GM12892 (cell line): ENCODE measurements at regions not wholly inside any gene's neighbourhood (a gene's known extent, or its start where the extent isn't known, plus 50 kb on each side); places are given as distances from the start of the nearest gene placed in this dataset.

Experiments
- POLR2A ChIP-seq: IDR thresholded peaks from 2 replicates; pipeline ENCODE4 v1.6.1; 2011; ENCODE audit warnings: low read depth, low read length, control low read depth
- POLR2AphosphoS5 ChIP-seq: IDR thresholded peaks from 2 replicates; pipeline ENCODE4 v1.6.1; 2011; ENCODE audit warnings: low read depth, low read length, control low read depth
- TAF1 ChIP-seq: IDR thresholded peaks from 2 replicates; pipeline ENCODE4 v1.6.1; 2011; ENCODE audit warnings: low read depth, mild to moderate bottlenecking, control low read depth, low read length, borderline replicate concordance

DNA sequence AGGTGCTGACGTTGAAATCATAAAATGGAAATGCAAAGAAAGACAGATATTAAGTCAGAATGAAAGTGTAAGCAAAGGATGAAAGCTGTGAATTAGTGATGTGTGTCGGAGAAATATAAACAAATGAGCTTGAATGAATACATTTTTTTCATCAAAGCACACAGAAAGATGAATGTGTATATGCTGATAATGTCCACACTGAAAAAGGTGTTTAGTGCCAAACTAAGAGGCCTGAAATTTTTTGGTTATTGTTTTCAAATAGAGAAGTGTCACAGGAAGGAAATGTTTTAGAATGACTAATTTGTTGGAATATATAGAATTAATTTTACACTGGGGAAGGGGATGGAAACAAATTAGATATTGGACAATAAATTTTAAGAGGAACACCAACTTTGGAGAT is 1217.6 kb downstream of the PCDH18 start:
- TF ChIP-seq TAF1, result no peak
- TF ChIP-seq POLR2A, result no peak
- no peak for TF ChIP-seq POLR2AphosphoS5
